HFF-Myc (cell line): ENCODE measurements at regions not wholly inside any gene's neighbourhood (a gene's known extent, or its start where the extent isn't known, plus 50 kb on each side); places are given as distances from the start of the nearest gene placed in this dataset.

Source experiments
- DNase-seq: peaks from one replicate; pipeline ENCODE4 v3.0.0-alpha.2; 2011; ENCODE audit warnings: low read depth; ENCODE audit errors: extremely low read depth
- H3K4me3 ChIP-seq: replicated peaks from 2 replicates; pipeline ENCODE4 v1.5.1; 2011; ENCODE audit warnings: low read depth, mild to moderate bottlenecking, control low read depth, low read length
- CTCF ChIP-seq: IDR thresholded peaks from 2 replicates; pipeline ENCODE4 v1.5.1; 2012; ENCODE audit warnings: mild to moderate bottlenecking, low read depth, low read length, control low read depth; ENCODE audit errors: missing control alignments

GRCh38 chr2:16035747-16036745, 95.7 kb downstream of the MYCN start:
- DNase-seq, result no peak
- H3K4me3 ChIP-seq, result no peak overlapping the region
- no peak for TF ChIP-seq CTCF

GRCh38 chr2:16034975-16035746, 94.8 kb downstream of the MYCN start:
- no peak overlapping the region for H3K4me3 ChIP-seq
- TF ChIP-seq CTCF, result no peak
- DNase-seq, result no peak

- TF ChIP-seq CTCF, result no peak
- DNase-seq, result no peak
- no peak overlapping the region for H3K4me3 ChIP-seq
Observed at GRCh38 chr2:16034151-16034974, 94.0 kb downstream of the MYCN start.

- H3K4me3 ChIP-seq, result no peak overlapping the region
- TF ChIP-seq CTCF, result no peak
- no peak for DNase-seq
Observed at GRCh38 chr2:16033032-16033293, 92.6 kb downstream of the MYCN start.

GRCh38 chr2:16032282-16033031, 92.1 kb downstream of the MYCN start:
- TF ChIP-seq CTCF, result no peak
- DNase-seq, result no peak
- H3K4me3 ChIP-seq, result no peak overlapping the region

- no peak for TF ChIP-seq CTCF
- no peak for DNase-seq
- no peak overlapping the region for H3K4me3 ChIP-seq
Observed at GRCh38 chr2:16031848-16032159, 91.5 kb downstream of the MYCN start.
